ENCODE measurements at regions not wholly inside any gene's neighbourhood (a gene's known extent, or its start where the extent isn't known, plus 50 kb on each side); places are given as distances from the start of the nearest gene placed in this dataset.

GRCh38 chr9:87007711-87008366 lies 60.5 kb upstream of the GAS1 start:
- TF ChIP-seq, protein P1, sequence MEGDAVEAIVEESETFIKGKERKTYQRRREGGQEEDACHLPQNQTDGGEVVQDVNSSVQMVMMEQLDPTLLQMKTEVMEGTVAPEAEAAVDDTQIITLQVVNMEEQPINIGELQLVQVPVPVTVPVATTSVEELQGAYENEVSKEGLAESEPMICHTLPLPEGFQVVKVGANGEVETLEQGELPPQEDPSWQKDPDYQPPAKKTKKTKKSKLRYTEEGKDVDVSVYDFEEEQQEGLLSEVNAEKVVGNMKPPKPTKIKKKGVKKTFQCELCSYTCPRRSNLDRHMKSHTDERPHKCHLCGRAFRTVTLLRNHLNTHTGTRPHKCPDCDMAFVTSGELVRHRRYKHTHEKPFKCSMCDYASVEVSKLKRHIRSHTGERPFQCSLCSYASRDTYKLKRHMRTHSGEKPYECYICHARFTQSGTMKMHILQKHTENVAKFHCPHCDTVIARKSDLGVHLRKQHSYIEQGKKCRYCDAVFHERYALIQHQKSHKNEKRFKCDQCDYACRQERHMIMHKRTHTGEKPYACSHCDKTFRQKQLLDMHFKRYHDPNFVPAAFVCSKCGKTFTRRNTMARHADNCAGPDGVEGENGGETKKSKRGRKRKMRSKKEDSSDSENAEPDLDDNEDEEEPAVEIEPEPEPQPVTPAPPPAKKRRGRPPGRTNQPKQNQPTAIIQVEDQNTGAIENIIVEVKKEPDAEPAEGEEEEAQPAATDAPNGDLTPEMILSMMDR (IDR thresholded peaks at IDR 0.05): no peak
- Histone ChIP-seq H3K4me3 (no peak overlapping the region), H3K9me3 (no peaks in the 10 kb centered on the region), H3K36me3 (ENCODE audit: insufficient read depth in 1 of 2, low read depth in 1 of 2) (no peaks in the 10 kb centered on the region), H3K4me1 (no peaks in the 10 kb centered on the region), H3K27ac (peak overlapping the region; percentile 19), H3K27me3 (ENCODE audit: insufficient read depth in 3 of 3, low read length in 2 of 3) (no peaks in the 10 kb centered on the region)
- ATAC-seq (no peak), DNase-seq (no peak)
- intact Hi-C loops (cut with DNase I): no loop called here
- WGBS, 3 donors: 64 to 73% (median 64%) methylated on average over 4 of the region's 4 CpGs

- Histone ChIP-seq H3K9me3 (no peaks in the 10 kb centered on the region), H3K27me3 (ENCODE audit: insufficient read depth in 3 of 3, low read length in 2 of 3) (no peaks in the 10 kb centered on the region), H3K27ac (no peak overlapping the region), H3K36me3 (ENCODE audit: insufficient read depth in 1 of 2, low read depth in 1 of 2) (no peaks in the 10 kb centered on the region), H3K4me3 (no peak overlapping the region), H3K4me1 (no peaks in the 10 kb centered on the region)
- DNase-seq: no peak
- intact Hi-C loops (cut with DNase I): no loop called here
- 30 to 60% (median 43%) methylated on average over 4 of the region's 4 CpGs for WGBS, 3 donors
- TF ChIP-seq, protein P1 (IDR thresholded peaks at IDR 0.05): no peak
- ATAC-seq: no peak
Measured at GRCh38 chr9:87008667-87009066, 61.4 kb upstream of the GAS1 start.

DNA sequence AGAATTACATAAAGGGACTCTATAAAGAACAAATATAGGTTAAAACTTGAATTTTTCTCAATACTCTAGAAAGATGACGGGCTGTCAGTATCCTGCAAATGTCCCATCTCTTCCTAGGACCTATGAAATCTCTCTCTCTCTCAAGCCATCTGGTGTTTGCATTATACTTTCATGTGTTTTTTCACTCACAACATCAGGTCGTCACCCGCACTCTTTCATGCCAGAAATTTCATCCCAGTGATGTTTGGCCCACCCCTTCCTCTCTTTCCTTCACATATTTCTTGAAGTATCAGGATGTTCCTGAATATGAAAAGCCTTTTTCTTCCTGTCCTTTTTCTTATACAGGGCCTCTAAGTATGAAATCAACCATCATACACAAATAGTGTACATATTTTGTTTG lies 63.3 kb upstream of the GAS1 start:
- intact Hi-C loops (cut with DNase I): no loop called here
- H3K4me3 ChIP-seq: no peak overlapping the region
- WGBS, 3 donors: 71 to 75% (median 71%) methylated on average over 3 of the region's 3 CpGs
- DNase-seq (no peak), ATAC-seq (no peak)
- H3K9me3 ChIP-seq: no peaks in the 10 kb centered on the region
- no peak overlapping the region for H3K27ac ChIP-seq
- no peaks in the 10 kb centered on the region for H3K27me3 ChIP-seq (ENCODE audit: insufficient read depth in 3 of 3, low read length in 2 of 3)
- H3K36me3 ChIP-seq (ENCODE audit: insufficient read depth in 1 of 2, low read depth in 1 of 2): no peaks in the 10 kb centered on the region
- TF ChIP-seq, protein P1 (IDR thresholded peaks at IDR 0.05): no peak
- H3K4me1 ChIP-seq: no peaks in the 10 kb centered on the region

DNA sequence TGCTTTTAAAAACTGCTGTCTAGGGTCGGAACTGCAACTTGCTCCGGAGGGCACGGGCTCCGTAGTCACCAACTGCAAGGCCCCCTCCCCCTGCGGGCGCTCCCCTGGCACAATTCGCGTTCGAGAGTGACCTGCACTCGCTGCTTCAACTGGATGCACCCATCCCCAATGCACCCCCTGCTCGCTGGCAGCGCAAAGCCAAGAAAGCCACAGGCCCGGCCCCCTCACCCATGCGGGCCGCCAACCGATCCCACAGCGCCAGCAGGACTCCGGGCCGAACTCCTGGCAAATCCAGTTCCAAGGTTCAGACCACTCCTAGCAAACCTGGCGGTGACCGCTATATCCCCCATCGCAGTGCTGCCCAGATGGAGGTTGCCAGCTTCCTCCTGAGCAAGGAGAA lies 64.2 kb upstream of the GAS1 start:
- ATAC-seq (no peak), DNase-seq (no peak)
- H3K36me3 ChIP-seq (ENCODE audit: insufficient read depth in 1 of 2, low read depth in 1 of 2): no peaks in the 10 kb centered on the region
- intact Hi-C loops (cut with DNase I): no loop called here
- H3K9me3 ChIP-seq: no peaks in the 10 kb centered on the region
- 95 to 97% (median 96%) methylated on average over 22 of the region's 22 CpGs for WGBS, 3 donors
- H3K4me1 ChIP-seq: no peaks in the 10 kb centered on the region
- H3K4me3 ChIP-seq: no peak overlapping the region
- no peak overlapping the region for H3K27ac ChIP-seq
- no peaks in the 10 kb centered on the region for H3K27me3 ChIP-seq (ENCODE audit: insufficient read depth in 3 of 3, low read length in 2 of 3)
- TF ChIP-seq, protein P1 (IDR thresholded peaks at IDR 0.05): no peak

- Histone ChIP-seq H3K4me3 (no peak overlapping the region), H3K27ac (no peak overlapping the region), H3K9me3 (no peaks in the 10 kb centered on the region), H3K36me3 (ENCODE audit: insufficient read depth in 1 of 2, low read depth in 1 of 2) (no peaks in the 10 kb centered on the region), H3K27me3 (ENCODE audit: insufficient read depth in 3 of 3, low read length in 2 of 3) (no peaks in the 10 kb centered on the region), H3K4me1 (no peaks in the 10 kb centered on the region)
- TF ChIP-seq, protein P1 (IDR thresholded peaks at IDR 0.05): no peak
- DNase-seq (no peak), ATAC-seq (no peak)
- intact Hi-C loops (cut with DNase I): no loop called here
- 94 to 98% (median 98%) methylated on average over 3 of the region's 3 CpGs for WGBS, 3 donors
Measured at GRCh38 chr9:87013490-87013889, 66.2 kb upstream of the GAS1 start.

All from psoas muscle (tissue), 7 donors.